Stimulated activated CD8-positive, alpha-beta memory T cell treated with anti-CD3 and anti-CD28 coated beads, Interleukin-2, amount 100 ng/mL, for 1 hour (primary cell): ENCODE measurements at regions not wholly inside any gene's neighbourhood (a gene's known extent, or its start where the extent isn't known, plus 50 kb on each side); places are given as distances from the start of the nearest gene placed in this dataset.
"Not testable (repeated sequence)": the region's sequence is repeated elsewhere in the genome, so short reads cannot be mapped to it uniquely, and the experiment has no call there.

ENCODE experiments used
- DNase-seq, 2 donors: peaks; one replicate each; pipeline ENCODE4 v3.0.0-alpha.2; 2020; ENCODE audit warnings: low read depth in 2 of 2

DNA sequence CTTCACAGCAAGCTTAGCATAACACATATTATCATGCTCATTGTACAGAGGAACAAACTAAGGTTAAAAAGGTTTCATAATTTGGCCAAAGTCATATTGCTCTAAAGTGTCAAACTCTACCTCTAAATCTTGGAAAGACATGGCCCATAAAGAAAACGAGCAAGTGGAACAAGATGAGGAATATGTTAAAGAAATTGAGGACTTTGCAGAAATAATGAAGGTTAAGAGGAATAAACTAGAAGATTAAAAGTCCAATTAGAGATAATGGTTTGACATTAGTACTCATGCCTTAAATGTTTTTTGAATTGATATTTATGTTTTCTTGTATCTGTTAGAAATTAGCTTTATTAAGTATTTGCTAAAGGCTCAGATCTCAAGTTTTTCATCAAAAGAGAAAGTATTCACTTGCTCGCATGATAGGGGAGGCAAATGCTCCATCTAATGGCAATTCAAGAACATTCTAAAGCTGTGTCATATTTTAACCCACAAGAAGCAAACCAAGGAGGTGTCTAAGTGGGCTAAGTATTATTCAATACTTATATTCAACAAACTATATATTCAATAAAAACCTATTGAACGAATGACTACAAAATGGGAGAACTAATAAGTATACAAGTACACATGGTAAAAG lies 192.9 kb upstream of the SPTLC3 start:
- no peak for DNase-seq

GRCh38 chr20:12821249-12821648 lies 187.5 kb upstream of the SPTLC3 start:
- DNase-seq, result no peak

GRCh38 chr20:12823734-12824133 lies 185.0 kb upstream of the SPTLC3 start:
- no peak for DNase-seq

- DNase-seq, result no peak
Measured at GRCh38 chr20:12824328-12825225, 184.2 kb upstream of the SPTLC3 start.

DNA sequence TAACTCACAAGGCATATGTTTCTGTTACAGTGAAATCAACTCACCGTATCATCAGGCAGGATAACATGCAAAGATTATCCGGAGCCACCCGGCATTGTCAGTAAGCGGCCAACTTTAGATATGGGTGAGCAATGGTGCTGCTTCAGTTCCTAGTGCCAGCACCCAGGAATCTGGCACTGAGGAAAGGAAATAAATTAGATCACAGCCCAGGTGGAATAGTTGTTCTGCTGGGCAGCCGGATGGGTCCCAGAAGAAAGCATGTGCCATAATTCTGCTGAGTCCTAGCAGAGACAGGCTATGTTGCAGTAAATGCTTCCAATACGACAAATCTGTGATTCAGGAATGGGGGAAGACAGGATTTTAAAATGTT lies 183.6 kb upstream of the SPTLC3 start:
- no peak for DNase-seq

GRCh38 chr20:12827816-12828385 lies 180.9 kb upstream of the SPTLC3 start:
- DNase-seq, result no peak

DNA sequence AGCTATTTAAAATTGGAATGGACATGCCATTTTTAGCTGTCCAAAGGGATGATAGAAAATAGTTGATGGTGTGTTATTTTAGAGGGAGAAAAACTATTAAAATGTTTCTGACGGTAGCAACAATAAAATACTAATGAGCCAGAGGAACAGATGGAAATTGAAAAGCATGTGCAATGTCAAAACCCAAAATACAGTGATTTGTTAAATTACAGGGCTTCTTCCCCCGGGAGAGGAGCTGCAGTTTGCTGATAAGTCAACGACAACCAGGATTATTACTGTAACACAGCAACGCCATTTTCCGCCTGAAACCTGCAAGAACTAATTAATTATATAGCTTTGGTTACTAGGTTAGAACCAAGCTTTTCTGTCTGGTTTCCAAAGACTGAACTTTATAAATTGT lies 179.6 kb upstream of the SPTLC3 start:
- DNase-seq, result no peak

DNA sequence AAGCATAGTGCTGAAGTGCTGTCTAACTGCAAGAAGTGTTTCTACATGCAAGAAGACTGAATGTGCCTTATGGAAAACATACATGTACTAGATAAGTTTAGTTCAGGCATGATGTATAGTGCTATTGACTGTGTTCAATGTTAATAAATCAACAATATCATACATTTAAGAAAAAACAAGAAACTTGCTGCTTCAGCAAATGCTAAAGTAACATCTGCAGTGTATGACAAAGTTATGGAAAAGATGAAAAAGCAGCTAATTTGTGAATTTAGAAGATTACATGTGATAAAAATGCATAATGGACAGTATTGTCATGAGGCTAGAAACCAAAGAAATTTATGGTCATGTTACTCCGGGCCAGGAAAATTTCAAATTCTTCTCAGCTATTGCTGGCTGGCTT lies 174.9 kb upstream of the SPTLC3 start:
- DNase-seq, result no peak

DNA sequence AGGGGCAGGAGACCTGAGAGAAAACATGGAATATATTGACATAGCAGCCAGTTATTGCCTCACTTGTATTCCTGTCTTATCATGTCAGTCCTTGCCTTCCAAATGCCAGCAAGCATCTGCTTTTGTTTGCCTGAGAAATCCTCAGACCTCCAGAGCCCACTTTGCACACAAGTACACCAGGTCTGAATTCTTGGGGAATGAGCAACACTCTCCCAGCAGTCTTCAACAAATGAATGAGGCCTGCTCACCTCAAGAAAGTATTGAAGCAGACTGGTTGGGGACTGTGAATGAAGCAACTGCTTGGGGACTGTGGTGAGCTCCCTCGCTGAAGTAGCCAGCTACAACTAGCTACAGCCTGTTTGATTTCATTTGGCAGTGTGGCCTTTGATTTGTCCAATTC lies 172.8 kb upstream of the SPTLC3 start:
- no peak for DNase-seq

DNA sequence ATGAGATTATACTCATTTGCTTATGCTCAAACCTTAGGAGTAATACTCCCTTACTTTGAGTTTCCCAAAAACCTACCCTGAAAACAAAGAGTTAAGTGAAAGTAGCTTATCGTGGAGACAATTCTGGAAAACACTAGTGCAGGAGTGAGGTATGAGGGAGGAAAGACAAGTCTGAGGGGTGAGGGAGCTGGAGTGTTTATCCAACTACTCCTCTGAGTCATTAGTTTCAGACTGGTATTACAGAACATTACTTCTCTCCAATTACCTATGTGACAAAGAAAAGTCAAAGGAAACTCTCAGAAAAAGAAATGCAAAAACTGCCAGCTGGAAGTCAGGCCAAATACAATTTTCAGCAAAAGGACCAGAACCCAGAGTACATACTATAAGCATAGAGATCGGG lies 171.1 kb upstream of the SPTLC3 start:
- no peak for DNase-seq

DNA sequence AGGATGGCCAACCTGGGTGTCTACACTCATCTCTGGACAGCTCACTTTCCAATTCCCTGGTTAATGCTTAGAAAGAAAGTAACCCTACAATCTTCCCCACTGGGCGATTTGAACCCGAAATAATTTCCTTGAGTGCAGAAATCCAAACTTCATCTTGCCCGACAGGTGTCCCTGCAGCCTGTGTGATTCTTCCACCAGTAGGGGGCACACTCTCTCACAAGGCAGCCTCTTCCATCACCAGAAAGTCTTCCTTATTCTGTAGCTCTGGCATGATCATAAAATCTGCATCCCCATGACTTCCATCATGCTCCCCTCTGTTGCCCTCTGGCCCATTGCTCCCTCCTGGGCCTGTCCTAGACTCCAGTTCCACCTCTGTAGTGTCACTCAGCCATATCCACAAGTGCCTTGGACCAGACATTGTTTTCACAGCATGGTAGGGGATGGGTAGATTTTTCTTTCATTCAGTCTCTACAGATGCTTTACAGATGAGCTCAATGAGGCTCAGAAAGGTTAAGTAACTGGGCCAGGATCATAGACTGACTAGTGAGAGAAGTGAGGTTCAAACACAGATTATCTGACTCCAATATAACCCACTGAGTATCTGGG lies 170.4 kb upstream of the SPTLC3 start:
- no peak for DNase-seq

GRCh38 chr20:12847872-12848271 lies 160.9 kb upstream of the SPTLC3 start:
- DNase-seq, result no peak

DNA sequence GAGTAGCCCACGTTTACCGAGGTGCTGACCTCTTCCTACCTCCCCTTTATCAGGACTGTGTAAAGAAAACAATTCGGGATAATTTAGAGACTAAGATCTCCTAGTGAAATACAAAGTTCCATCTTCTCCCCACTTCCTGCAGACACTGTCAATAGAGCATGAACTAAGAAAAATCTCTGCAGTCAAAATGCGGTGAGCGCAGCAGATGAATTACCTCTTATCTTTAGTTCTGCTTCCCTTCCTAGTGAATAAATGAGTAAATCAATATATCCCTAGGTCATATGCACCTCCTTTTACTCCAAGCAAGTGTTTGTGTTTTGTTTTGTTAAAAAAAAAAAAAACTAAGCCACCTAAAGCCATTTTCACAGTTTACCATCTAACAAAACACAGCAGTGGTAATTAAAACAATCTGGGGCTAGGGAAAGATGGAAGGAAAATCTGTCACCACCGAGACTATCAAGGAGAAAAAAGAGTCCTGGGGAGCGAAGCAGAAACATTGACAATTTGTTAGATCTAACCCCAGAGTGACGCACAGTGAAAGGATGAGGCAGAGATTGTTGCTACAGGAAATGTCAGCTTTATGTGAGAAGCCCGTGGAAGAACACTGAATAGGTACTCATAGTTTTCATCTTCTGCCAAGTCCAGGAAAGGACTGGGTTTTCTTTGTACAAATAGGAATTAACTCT lies 159.4 kb upstream of the SPTLC3 start:
- DNase-seq, result no peak

DNA sequence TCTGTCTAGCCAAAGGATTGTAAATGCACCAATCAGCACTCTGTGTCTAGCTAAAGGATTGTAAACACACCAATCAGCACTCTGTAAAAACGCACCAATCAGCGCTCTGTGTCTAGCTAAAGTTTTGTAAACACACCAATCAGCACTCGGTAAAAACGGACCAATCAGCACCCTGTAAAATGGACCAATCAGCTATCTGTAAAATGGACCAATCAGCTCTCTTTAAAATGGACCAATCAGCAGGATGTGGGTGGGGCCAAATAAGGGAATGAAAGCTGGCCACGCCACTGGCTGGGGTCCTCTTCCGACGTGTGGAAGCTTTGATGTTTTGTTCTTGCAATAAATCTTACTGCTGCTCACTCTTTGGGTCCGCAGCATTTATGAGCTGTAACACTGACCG lies 151.1 kb upstream of the SPTLC3 start:
- not testable (repeated sequence) for DNase-seq

DNA sequence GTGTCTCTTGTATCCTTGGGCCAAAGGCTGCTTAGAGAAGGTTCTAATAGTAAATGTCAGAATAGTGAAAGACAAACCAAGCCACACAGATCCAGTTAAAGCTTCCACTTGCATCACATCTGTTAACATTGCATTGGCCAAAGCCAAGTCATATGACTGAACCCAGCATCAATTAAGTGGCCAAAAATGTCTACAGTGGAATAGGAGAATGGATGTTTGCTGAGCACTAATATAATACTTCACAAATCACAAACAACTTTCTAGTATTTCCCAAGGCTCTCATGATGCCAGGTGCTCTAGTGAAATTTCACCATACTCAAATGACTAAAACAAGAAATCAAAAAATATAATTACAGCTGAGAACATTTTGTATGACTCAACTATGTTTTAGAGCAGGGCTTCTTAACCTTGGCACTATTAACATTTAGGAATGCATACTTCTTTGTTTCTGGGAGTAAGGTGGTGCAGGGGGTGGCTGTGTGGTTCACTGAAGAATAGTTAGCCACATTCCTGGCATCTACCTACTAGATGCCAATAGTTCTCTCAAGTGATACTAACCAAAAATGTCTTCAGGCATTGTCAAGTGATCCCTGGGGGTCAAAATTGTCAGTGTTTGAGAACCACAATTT lies 148.0 kb upstream of the SPTLC3 start:
- DNase-seq, result no peak

DNA sequence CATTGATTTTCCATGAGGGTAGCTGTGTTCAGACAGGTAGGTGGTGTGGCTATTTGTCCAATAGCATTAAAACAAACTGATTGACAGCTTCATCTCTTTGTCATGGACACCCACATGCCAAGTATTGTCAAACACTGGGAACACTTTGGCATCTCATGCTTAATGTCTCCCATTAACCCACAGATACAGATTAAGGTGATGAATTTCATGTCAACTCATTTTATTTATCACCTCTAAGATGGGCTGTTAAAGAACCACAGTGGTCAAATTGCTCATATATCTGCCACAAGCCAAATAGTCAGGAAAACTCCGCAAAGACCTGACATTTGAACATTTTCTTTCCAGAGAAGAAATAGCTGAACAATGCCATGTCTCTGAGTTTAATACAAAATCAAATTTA lies 139.1 kb upstream of the SPTLC3 start:
- DNase-seq, result no peak

DNA sequence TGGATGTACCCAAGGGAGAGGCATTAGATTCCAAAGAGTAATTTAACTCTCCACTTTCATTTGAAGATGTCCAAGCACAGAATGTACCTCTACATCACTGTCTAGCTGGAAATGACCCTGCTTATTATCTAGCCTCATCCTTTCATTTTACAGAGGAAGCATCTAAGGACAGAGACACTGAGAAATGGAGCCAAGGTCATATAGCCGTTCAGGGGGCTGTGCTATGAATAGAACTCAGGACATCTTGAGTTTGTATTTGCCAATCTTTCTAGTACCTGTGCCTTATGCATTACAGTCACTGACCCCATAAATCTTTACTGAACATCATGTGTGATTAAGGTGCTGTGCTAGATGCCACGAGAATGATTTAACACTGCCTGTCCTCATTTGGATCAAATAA lies 138.2 kb upstream of the SPTLC3 start:
- no peak for DNase-seq

GRCh38 chr20:12874933-12875332 lies 133.8 kb upstream of the SPTLC3 start:
- DNase-seq, result no peak

DNA sequence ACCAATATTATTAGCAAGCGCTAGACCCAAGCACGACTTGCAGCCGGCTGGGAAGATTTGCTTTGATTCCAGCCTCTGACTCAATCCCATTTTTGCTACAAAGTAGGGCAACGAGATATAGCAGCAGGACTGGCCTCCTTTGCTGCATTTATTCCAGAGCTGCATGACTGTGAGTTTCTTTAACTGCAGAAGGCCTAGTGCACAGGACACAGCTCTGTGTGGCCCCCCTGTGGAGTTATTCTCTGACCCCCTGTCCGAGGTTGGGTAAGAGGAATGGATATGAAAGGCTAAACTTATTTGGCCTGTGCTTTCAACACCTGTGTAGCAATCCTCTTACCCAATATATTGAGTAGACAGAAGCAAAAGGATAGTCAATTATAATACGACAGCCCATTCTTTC lies 133.3 kb upstream of the SPTLC3 start:
- no peak for DNase-seq

DNA sequence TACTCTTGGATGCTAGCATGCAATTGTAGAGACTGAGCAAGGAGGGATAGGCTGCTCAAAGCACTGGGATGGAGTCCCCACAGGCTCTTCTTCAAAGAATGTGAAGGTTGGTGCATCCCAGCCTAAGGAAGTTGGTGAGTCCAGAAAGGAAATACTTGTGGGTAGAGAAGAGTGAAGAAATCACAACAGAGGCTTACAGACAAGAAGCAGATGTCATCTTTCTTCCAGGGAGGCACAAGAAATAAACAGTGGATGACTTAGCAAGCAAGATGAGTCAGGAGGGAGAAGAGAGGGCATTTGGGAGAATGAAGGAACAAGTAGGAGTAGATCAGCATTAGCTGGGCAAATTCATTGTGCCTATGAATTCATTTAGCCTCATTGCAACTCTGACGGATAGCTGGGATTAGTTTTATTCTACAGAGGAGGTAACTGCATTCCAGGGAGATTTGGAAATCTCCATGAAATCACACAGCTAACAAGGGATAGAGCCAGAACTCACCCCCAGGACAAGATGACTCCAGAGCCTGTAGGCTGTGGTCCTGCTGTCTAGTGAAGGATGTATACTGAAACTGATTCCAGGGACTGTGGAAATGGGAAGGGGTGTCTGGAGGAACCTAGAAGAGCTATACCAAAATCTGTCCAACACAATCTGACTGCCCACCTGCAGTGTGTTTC lies 125.8 kb upstream of the SPTLC3 start:
- no peak for DNase-seq

- no peak for DNase-seq
Measured at GRCh38 chr20:12883507-12883885, 125.3 kb upstream of the SPTLC3 start.
